ENCODE measurements at regions not wholly inside any gene's neighbourhood (a gene's known extent, or its start where the extent isn't known, plus 50 kb on each side); places are given as distances from the start of the nearest gene placed in this dataset.
"Not testable (repeated sequence)": the region's sequence is repeated elsewhere in the genome, so short reads cannot be mapped to it uniquely, and the experiment has no call there.

DNA sequence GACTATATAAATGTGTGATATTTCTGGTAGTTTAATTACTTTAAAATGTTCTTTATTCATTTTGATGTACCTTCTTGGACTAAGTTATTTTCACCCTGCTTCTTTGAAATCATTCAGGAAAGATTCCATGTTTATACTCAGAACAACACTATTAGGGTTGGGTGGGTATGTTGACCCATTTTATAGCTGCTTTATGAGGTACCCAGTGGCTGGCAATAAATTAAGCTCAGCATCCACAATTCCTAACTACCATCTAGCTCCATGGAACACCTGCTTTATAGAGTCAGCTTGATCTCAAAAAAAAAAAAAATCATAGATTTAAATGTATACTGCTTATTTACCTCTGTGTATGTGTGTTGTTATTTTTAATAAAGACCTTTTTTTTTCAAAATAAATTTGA, 78.9 kb upstream of the ZNF91 start:
- no peak overlapping the region for H3K4me3 ChIP-seq (ENCODE audit: low read depth, low read length)
- TF ChIP-seq, protein P1, sequence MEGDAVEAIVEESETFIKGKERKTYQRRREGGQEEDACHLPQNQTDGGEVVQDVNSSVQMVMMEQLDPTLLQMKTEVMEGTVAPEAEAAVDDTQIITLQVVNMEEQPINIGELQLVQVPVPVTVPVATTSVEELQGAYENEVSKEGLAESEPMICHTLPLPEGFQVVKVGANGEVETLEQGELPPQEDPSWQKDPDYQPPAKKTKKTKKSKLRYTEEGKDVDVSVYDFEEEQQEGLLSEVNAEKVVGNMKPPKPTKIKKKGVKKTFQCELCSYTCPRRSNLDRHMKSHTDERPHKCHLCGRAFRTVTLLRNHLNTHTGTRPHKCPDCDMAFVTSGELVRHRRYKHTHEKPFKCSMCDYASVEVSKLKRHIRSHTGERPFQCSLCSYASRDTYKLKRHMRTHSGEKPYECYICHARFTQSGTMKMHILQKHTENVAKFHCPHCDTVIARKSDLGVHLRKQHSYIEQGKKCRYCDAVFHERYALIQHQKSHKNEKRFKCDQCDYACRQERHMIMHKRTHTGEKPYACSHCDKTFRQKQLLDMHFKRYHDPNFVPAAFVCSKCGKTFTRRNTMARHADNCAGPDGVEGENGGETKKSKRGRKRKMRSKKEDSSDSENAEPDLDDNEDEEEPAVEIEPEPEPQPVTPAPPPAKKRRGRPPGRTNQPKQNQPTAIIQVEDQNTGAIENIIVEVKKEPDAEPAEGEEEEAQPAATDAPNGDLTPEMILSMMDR (IDR thresholded peaks at IDR 0.05; ENCODE audit: control insufficient read depth, extremely low read depth, insufficient read depth), result no peak
- DNase-seq (ENCODE audit: low read depth), result no peak

DNA sequence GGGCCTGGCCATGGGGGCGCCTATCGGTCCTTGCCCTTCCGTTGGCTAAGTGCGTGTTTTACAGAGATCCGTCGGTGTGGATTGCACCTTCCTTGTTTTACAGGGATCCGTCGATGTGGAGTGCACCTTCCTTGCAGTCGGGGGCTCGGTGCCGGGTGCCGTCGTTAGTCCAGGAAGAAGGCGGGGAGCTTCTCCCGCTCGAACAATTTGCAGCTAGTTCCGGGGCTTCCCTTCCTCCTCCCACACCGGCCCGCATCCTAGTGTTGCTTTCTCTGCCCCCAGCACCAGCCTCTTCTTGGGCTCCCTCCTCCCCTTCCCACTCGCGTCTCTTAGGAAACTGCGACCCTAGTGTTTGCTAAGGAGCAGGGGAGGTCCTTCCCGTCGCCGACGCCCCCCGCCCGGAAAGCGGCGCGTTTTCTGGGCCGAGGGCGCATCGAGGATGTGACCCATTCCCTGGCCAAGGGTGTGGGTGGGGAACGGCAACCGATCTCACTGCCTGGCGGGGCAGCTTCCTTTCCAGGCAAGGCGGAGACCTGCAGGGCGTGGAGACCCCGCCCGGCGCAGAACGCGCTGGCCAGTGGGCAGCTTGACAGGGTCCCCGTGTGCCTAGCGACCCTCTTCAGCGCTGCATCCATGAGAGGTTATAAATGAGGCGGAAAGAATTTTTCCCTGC, 75.7 kb upstream of the ZNF91 start:
- TF ChIP-seq, protein P1 (IDR thresholded peaks at IDR 0.05; ENCODE audit: control insufficient read depth, extremely low read depth, insufficient read depth), result no peak
- DNase-seq (ENCODE audit: low read depth), result no peak
- no peak overlapping the region for H3K4me3 ChIP-seq (ENCODE audit: low read depth, low read length)

- not testable (repeated sequence) for H3K4me3 ChIP-seq (ENCODE audit: low read depth, low read length); DNase-seq (ENCODE audit: low read depth)
Measured at GRCh38 chr19:23464349-23464748, 69.1 kb upstream of the ZNF91 start.

DNA sequence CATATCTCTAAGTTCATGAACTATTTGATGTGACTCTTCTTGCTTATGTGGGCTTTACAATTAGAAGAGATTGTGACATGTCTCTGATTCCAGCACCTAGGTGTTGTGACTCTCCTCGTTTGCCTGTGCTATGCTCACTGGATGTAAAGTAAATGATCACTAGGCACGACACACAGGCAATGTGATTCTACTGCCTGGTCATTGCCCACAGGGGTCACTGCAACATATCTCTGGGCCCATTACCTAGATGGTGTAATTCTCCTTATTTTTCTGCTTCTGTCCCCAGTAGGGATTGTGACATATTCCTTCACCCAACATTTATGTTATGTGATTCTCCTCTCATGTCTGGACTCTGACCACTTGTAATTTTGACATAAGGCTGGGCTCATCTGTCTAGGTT, 65.8 kb upstream of the ZNF91 start:
- DNase-seq (ENCODE audit: low read depth), result no peak
- TF ChIP-seq, protein P1 (IDR thresholded peaks at IDR 0.05; ENCODE audit: control insufficient read depth, extremely low read depth, insufficient read depth), result no peak
- H3K4me3 ChIP-seq (ENCODE audit: low read depth, low read length), result no peak overlapping the region

- DNase-seq (ENCODE audit: low read depth), result no peak
- TF ChIP-seq, protein P1 (IDR thresholded peaks at IDR 0.05; ENCODE audit: control insufficient read depth, extremely low read depth, insufficient read depth), result no peak
- H3K4me3 ChIP-seq (ENCODE audit: low read depth, low read length), result no peak overlapping the region
Measured at GRCh38 chr19:23460656-23461055, 65.4 kb upstream of the ZNF91 start.
